Liver (tissue), 8 donors: ENCODE measurements at regions not wholly inside any gene's neighbourhood (a gene's known extent, or its start where the extent isn't known, plus 50 kb on each side); places are given as distances from the start of the nearest gene placed in this dataset.

Experiments
- DNase-seq: peaks from one replicate; pipeline ENCODE4 v3.0.0-alpha.2; 2017; ENCODE audit warnings: low spot score
- H3K27ac ChIP-seq, 2 donors: one replicate each; pipeline ENCODE4 v1.7.0; 2013; ENCODE audit warnings: inconsistent platforms in 2 of 2, low read length in 2 of 2, control low read depth in 1 of 2, low read depth in 1 of 2, mild to moderate bottlenecking in 1 of 2
- H3K27me3 ChIP-seq, 4 donors: one replicate each; pipeline versions ENCODE4 v1.6.1 to v1.7.0; 2013; ENCODE audit warnings: low read length in 3 of 4, inconsistent platforms in 1 of 4, mild to moderate bottlenecking in 1 of 4, moderate library complexity in 1 of 4; ENCODE audit not compliant: control insufficient read depth in 4 of 4, insufficient read depth in 4 of 4
- H3K36me3 ChIP-seq, 4 donors: one replicate each; pipeline versions ENCODE4 v1.6.1 to v1.7.0; 2013; ENCODE audit warnings: low read length in 3 of 4, mild to moderate bottlenecking in 3 of 4, low read depth in 1 of 4, moderate library complexity in 1 of 4; ENCODE audit not compliant: control insufficient read depth in 4 of 4, insufficient read depth in 3 of 4
- H3K4me1 ChIP-seq, 4 donors: one replicate each; pipeline versions ENCODE4 v1.6.1 to v1.7.0; 2013; ENCODE audit warnings: low read length in 3 of 4, mild to moderate bottlenecking in 3 of 4, moderate library complexity in 1 of 4; ENCODE audit not compliant: control insufficient read depth in 4 of 4, insufficient read depth in 4 of 4
- H3K4me3 ChIP-seq, 3 donors: one replicate each; pipeline versions ENCODE4 v1.6.1 to v1.7.0; 2013; ENCODE audit warnings: low read length in 3 of 3, control low read depth in 1 of 3, low read depth in 1 of 3, mild to moderate bottlenecking in 1 of 3
- H3K9ac ChIP-seq, 2 donors: one replicate each; pipeline ENCODE4 v1.7.0; 2013; ENCODE audit warnings: low read length in 2 of 2, mild to moderate bottlenecking in 2 of 2, moderate library complexity in 2 of 2, control low read depth in 1 of 2, low read depth in 1 of 2
- H3K9me3 ChIP-seq, 4 donors: one replicate each; pipeline versions ENCODE4 v1.6.1 to v1.7.0; 2013; ENCODE audit warnings: low read length in 3 of 4; ENCODE audit not compliant: control insufficient read depth in 4 of 4
- ATF3 ChIP-seq: IDR thresholded peaks from 2 replicates; pipeline ENCODE4 v1.6.1; 2016; ENCODE audit warnings: antibody characterized with exemption
- EGR1 ChIP-seq, 2 donors: IDR thresholded peaks; 2 replicates each; pipeline ENCODE4 v1.6.1; 2016 to 2018; ENCODE audit warnings: antibody characterized with exemption in 2 of 2, low read depth in 2 of 2
- FOXA1 ChIP-seq: IDR thresholded peaks from 2 replicates; pipeline ENCODE4 v1.6.1; 2016; ENCODE audit warnings: antibody characterized with exemption
- FOXA2 ChIP-seq: IDR thresholded peaks from 2 replicates; pipeline ENCODE4 v1.6.1; 2016; ENCODE audit warnings: antibody characterized with exemption
- GABPA ChIP-seq, 2 donors: IDR thresholded peaks in 1 of 2; conservative IDR thresholded peaks in 1 of 2; 2 replicates each; pipeline ENCODE4 v1.6.1; 2016; ENCODE audit warnings: antibody characterized with exemption in 2 of 2, mild to moderate bottlenecking in 1 of 2, moderate library complexity in 1 of 2
- HNF4A ChIP-seq, 2 donors: conservative IDR thresholded peaks; 2 replicates each; pipeline ENCODE4 v1.6.1; 2016; ENCODE audit warnings: antibody characterized with exemption in 2 of 2, mild to moderate bottlenecking in 2 of 2
- HNF4G ChIP-seq: IDR thresholded peaks from 2 replicates; pipeline ENCODE4 v1.6.1; 2016; ENCODE audit warnings: antibody characterized with exemption
- JUND ChIP-seq, 2 donors: IDR thresholded peaks; 2 replicates each; pipeline ENCODE4 v1.6.1; 2016; ENCODE audit warnings: antibody characterized with exemption in 2 of 2
- MAX ChIP-seq: IDR thresholded peaks from 2 replicates; pipeline ENCODE4 v1.6.1; 2016; ENCODE audit warnings: antibody characterized with exemption
- NR2F2 ChIP-seq: IDR thresholded peaks from 2 replicates; pipeline ENCODE4 v1.6.1; 2016; ENCODE audit warnings: antibody characterized with exemption
- RAD21 ChIP-seq, 2 donors: IDR thresholded peaks; 2 replicates each; pipeline ENCODE4 v1.6.1; 2016; ENCODE audit warnings: antibody characterized with exemption in 2 of 2, mild to moderate bottlenecking in 2 of 2
- RXRA ChIP-seq, 2 donors: IDR thresholded peaks; 2 replicates each; pipeline ENCODE4 v1.6.1; 2017 to 2018; ENCODE audit warnings: antibody characterized with exemption in 2 of 2, mild to moderate bottlenecking in 1 of 2
- SP1 ChIP-seq: IDR thresholded peaks from 2 replicates; pipeline ENCODE4 v1.6.1; 2018; ENCODE audit warnings: antibody characterized with exemption, mild to moderate bottlenecking
- TAF1 ChIP-seq: conservative IDR thresholded peaks from 2 replicates; pipeline ENCODE4 v1.6.1; 2016; ENCODE audit warnings: antibody characterized with exemption, mild to moderate bottlenecking
- YY1 ChIP-seq: IDR thresholded peaks from 2 replicates; pipeline ENCODE4 v1.6.1; 2016; ENCODE audit warnings: antibody characterized with exemption, mild to moderate bottlenecking
- WGBS: extraction: QIAGEN DNeasy Blood & Tissue Kit; methylation state at CpG from one replicate; pipeline ENCODE4 v1.1.7; 2013; 5-methylcytosine and 5-hydroxymethylcytosine counted together
- TF ChIP-seq, protein P1 (sequence below): IDR thresholded peaks from 2 replicates; pipeline ENCODE4 v1.6.1; 2016; ENCODE audit warnings: antibody characterized with exemption, mild to moderate bottlenecking
- TF ChIP-seq, protein P2 (sequence below): fragments of 150-350 bp; IDR thresholded peaks from 2 replicates; pipeline ENCODE4 v1.5.1; 2017; ENCODE audit warnings: improper control_type of control experiment, low read depth, low read length; ENCODE audit not compliant: missing input control
- TF ChIP-seq, protein P3 (sequence below): IDR thresholded peaks from 2 replicates; pipeline ENCODE4 v1.6.1; 2016; ENCODE audit warnings: antibody characterized with exemption
- donor health status: healthy.
- donor health status: healthy.
- donor health status: healthy.
- donor health status: healthy.
- donor health status: healthy.

GRCh38 chr2:144944546-144945220 is 424.8 kb upstream of the ZEB2 start:
- Histone ChIP-seq H3K4me1 (no peaks in the 10 kb centered on the region), H3K9me3 (no peaks in the 10 kb centered on the region), H3K36me3 (no peaks in the 10 kb centered on the region), H3K27me3 (no peaks in the 10 kb centered on the region), H3K9ac (no peak overlapping the region), H3K27ac (no peak overlapping the region), H3K4me3 (no peak overlapping the region)
- TF ChIP-seq ATF3 (no peak), MAX (no peak), HNF4A (conservative IDR thresholded peaks at IDR 0.05) (no peak), SP1 (no peak), RAD21 (IDR thresholded peaks at IDR 0.05) (no peak), JUND (IDR thresholded peaks at IDR 0.05) (no peak), GABPA (IDR thresholded peaks at IDR 0.05 in 1 of 2, conservative IDR thresholded peaks at IDR 0.05 in 1 of 2) (no peak), NR2F2 (no peak), YY1 (no peak), HNF4G (no peak), RXRA (IDR thresholded peaks at IDR 0.05) (no peak), TAF1 (no peak), FOXA2 (no peak), EGR1 (IDR thresholded peaks at IDR 0.05; ENCODE audit: low read depth in 2 of 2) (no peak), FOXA1 (no peak)
- TF ChIP-seq, protein P1, sequence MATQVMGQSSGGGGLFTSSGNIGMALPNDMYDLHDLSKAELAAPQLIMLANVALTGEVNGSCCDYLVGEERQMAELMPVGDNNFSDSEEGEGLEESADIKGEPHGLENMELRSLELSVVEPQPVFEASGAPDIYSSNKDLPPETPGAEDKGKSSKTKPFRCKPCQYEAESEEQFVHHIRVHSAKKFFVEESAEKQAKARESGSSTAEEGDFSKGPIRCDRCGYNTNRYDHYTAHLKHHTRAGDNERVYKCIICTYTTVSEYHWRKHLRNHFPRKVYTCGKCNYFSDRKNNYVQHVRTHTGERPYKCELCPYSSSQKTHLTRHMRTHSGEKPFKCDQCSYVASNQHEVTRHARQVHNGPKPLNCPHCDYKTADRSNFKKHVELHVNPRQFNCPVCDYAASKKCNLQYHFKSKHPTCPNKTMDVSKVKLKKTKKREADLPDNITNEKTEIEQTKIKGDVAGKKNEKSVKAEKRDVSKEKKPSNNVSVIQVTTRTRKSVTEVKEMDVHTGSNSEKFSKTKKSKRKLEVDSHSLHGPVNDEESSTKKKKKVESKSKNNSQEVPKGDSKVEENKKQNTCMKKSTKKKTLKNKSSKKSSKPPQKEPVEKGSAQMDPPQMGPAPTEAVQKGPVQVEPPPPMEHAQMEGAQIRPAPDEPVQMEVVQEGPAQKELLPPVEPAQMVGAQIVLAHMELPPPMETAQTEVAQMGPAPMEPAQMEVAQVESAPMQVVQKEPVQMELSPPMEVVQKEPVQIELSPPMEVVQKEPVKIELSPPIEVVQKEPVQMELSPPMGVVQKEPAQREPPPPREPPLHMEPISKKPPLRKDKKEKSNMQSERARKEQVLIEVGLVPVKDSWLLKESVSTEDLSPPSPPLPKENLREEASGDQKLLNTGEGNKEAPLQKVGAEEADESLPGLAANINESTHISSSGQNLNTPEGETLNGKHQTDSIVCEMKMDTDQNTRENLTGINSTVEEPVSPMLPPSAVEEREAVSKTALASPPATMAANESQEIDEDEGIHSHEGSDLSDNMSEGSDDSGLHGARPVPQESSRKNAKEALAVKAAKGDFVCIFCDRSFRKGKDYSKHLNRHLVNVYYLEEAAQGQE = no peak
- TF ChIP-seq, protein P2, sequence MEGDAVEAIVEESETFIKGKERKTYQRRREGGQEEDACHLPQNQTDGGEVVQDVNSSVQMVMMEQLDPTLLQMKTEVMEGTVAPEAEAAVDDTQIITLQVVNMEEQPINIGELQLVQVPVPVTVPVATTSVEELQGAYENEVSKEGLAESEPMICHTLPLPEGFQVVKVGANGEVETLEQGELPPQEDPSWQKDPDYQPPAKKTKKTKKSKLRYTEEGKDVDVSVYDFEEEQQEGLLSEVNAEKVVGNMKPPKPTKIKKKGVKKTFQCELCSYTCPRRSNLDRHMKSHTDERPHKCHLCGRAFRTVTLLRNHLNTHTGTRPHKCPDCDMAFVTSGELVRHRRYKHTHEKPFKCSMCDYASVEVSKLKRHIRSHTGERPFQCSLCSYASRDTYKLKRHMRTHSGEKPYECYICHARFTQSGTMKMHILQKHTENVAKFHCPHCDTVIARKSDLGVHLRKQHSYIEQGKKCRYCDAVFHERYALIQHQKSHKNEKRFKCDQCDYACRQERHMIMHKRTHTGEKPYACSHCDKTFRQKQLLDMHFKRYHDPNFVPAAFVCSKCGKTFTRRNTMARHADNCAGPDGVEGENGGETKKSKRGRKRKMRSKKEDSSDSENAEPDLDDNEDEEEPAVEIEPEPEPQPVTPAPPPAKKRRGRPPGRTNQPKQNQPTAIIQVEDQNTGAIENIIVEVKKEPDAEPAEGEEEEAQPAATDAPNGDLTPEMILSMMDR = no peak
- TF ChIP-seq, protein P3, sequence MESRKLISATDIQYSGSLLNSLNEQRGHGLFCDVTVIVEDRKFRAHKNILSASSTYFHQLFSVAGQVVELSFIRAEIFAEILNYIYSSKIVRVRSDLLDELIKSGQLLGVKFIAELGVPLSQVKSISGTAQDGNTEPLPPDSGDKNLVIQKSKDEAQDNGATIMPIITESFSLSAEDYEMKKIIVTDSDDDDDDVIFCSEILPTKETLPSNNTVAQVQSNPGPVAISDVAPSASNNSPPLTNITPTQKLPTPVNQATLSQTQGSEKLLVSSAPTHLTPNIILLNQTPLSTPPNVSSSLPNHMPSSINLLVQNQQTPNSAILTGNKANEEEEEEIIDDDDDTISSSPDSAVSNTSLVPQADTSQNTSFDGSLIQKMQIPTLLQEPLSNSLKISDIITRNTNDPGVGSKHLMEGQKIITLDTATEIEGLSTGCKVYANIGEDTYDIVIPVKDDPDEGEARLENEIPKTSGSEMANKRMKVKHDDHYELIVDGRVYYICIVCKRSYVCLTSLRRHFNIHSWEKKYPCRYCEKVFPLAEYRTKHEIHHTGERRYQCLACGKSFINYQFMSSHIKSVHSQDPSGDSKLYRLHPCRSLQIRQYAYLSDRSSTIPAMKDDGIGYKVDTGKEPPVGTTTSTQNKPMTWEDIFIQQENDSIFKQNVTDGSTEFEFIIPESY = no peak
- 96% methylated on average over 5 of the region's 5 CpGs for WGBS
- DNase-seq = no peak
